CD4-positive, alpha-beta T cell treated with Interleukin-4 for 1 hour (primary cell): ENCODE measurements at regions not wholly inside any gene's neighbourhood (a gene's known extent, or its start where the extent isn't known, plus 50 kb on each side); places are given as distances from the start of the nearest gene placed in this dataset.
A peak's percentile ranks its signal among the peaks of the same experiment; 100 is the strongest.
"Not testable (repeated sequence)": the region's sequence is repeated elsewhere in the genome, so short reads cannot be mapped to it uniquely, and the experiment has no call there.

Source experiments
- DNase-seq, 2 donors: peaks; one replicate each; pipeline ENCODE4 v3.0.0-alpha.2; 2020 to 2022

- DNase-seq: no peak
These were observed 91.8 kb upstream of the CNKSR3 start for GRCh38 chr6:154602296-154602695.

- no peak for DNase-seq
These were observed 92.2 kb upstream of the CNKSR3 start for GRCh38 chr6:154602708-154603107.

- DNase-seq: no peak
These were observed 93.6 kb upstream of the CNKSR3 start for GRCh38 chr6:154604119-154604518.

GRCh38 chr6:154605178-154605881 lies 94.8 kb upstream of the CNKSR3 start:
- DNase-seq: peak in 1 of 2 donors; percentile 2

GRCh38 chr6:154605882-154606370 lies 95.4 kb upstream of the CNKSR3 start:
- DNase-seq: no peak

- peak; percentile 48 to 59 for DNase-seq
These were observed 96.0 kb upstream of the CNKSR3 start for GRCh38 chr6:154606457-154606856.

- no peak for DNase-seq
These were observed 96.4 kb upstream of the CNKSR3 start for GRCh38 chr6:154606860-154607259.

- DNase-seq: no peak
These were observed 100.8 kb upstream of the CNKSR3 start for GRCh38 chr6:154611241-154611640.

GRCh38 chr6:154611847-154612246 lies 101.4 kb upstream of the CNKSR3 start:
- no peak for DNase-seq

- no peak for DNase-seq
These were observed 102.7 kb upstream of the CNKSR3 start for GRCh38 chr6:154613137-154613676.

- no peak for DNase-seq
These were observed 103.6 kb upstream of the CNKSR3 start for GRCh38 chr6:154614101-154614500.

- DNase-seq: no peak
These were observed 104.2 kb upstream of the CNKSR3 start for GRCh38 chr6:154614641-154615040.

GRCh38 chr6:154615483-154616025 lies 105.1 kb upstream of the CNKSR3 start:
- DNase-seq: no peak

GRCh38 chr6:154617175-154617574 lies 106.7 kb upstream of the CNKSR3 start:
- no peak for DNase-seq

GRCh38 chr6:154619146-154619545 lies 108.7 kb upstream of the CNKSR3 start:
- DNase-seq: no peak

- DNase-seq: no peak
These were observed 111.2 kb upstream of the CNKSR3 start for GRCh38 chr6:154621686-154622085.

GRCh38 chr6:154622618-154623336 lies 110.4 kb upstream of the SCAF8 start:
- no peak for DNase-seq

- DNase-seq: no peak
These were observed 109.8 kb upstream of the SCAF8 start for GRCh38 chr6:154623391-154623790.

- no peak for DNase-seq
These were observed 109.1 kb upstream of the SCAF8 start for GRCh38 chr6:154624038-154624599.

- not testable (repeated sequence) for DNase-seq
These were observed 108.5 kb upstream of the SCAF8 start for GRCh38 chr6:154624727-154625126.

- no peak for DNase-seq
These were observed 107.5 kb upstream of the SCAF8 start for GRCh38 chr6:154625721-154626120.

- no peak for DNase-seq
These were observed 104.1 kb upstream of the SCAF8 start for GRCh38 chr6:154629127-154629526.

GRCh38 chr6:154632119-154632518 lies 101.1 kb upstream of the SCAF8 start:
- no peak for DNase-seq
